SK-N-SH (cell line): ENCODE measurements at regions not wholly inside any gene's neighbourhood (a gene's known extent, or its start where the extent isn't known, plus 50 kb on each side); places are given as distances from the start of the nearest gene placed in this dataset.

ENCODE experiments used
- CTCF ChIA-PET: fragments of 300-600, 350-600 bp; formaldehyde crosslinking; extraction: SDS; loops from one replicate; lab custom pipeline; 2021; lab: Yijun Ruan, JAX
- POLR2A ChIA-PET: fragments of 350-600 bp; sonication (Branson Sonifier 250); formaldehyde crosslinking; extraction: SDS; loops from one replicate; lab custom pipeline; 2020; ENCODE audit warnings: antibody characterized with exemption, inconsistent platforms; lab: Yijun Ruan, JAX
- DNase-seq: peaks from one replicate; pipeline ENCODE4 v3.0.0; 2012
- H2AFZ ChIP-seq: fragments of 200-600 bp; sonication (generic); 2 replicates; pipeline ENCODE4 v1.8.1; 2016; ENCODE audit warnings: antibody characterized with exemption, mild to moderate bottlenecking, low read depth
- H3F3A ChIP-seq: fragments of 200-600 bp; sonication (generic); replicated peaks from 2 replicates; pipeline ENCODE3; 2016; ENCODE audit warnings: antibody characterized with exemption, mild to moderate bottlenecking; ENCODE audit not compliant: insufficient read depth
- H3K27ac ChIP-seq, 2 experiments: fragments of 200-500 bp in 1 of 2; fragments of 200-600 bp in 1 of 2; sonication (Bioruptor generic) in 1 of 2; sonication (generic), shearing (Covaris generic) in 1 of 2; 2 replicates each; pipeline versions ENCODE4 v1.5.1 to v1.6.1; 2014 to 2016; ENCODE audit warnings: low read depth in 2 of 2, inconsistent platforms in 1 of 2, low read length in 1 of 2, mild to moderate bottlenecking in 1 of 2, mixed read lengths in 1 of 2
- H3K27me3 ChIP-seq: fragments of 200-600 bp; sonication (generic), shearing (Covaris generic); 2 replicates; pipeline ENCODE4 v1.6.1; 2016; ENCODE audit warnings: mixed run types; ENCODE audit not compliant: insufficient read depth
- H3K36me3 ChIP-seq, 2 experiments: fragments of 200-500 bp in 1 of 2; fragments of 200-600 bp in 1 of 2; sonication (Bioruptor generic) in 1 of 2; sonication (generic) in 1 of 2; replicated peaks in 1 of 2; 2 replicates each; pipeline versions ENCODE3 to v1.5.1; 2014 to 2016; ENCODE audit warnings: low read length in 1 of 2, mild to moderate bottlenecking in 1 of 2; ENCODE audit not compliant: insufficient read depth in 2 of 2, control insufficient read depth in 1 of 2
- H3K4me1 ChIP-seq, 2 experiments: fragments of 200-500 bp in 1 of 2; fragments of 200-600 bp in 1 of 2; sonication (Bioruptor generic) in 1 of 2; sonication (generic), shearing (Covaris generic) in 1 of 2; 2 replicates each; pipeline versions ENCODE4 v1.5.1 to v1.6.1; 2014 to 2016; ENCODE audit warnings: low read depth in 1 of 2, low read length in 1 of 2, mixed run types in 1 of 2; ENCODE audit not compliant: insufficient read depth in 2 of 2, control insufficient read depth in 1 of 2
- H3K4me2 ChIP-seq: fragments of 200-600 bp; sonication (generic), shearing (Covaris generic); 2 replicates; pipeline ENCODE4 v1.6.1; 2017; ENCODE audit warnings: mixed run types
- H3K4me3 ChIP-seq, 2 experiments: fragments of 200-500 bp in 1 of 2; fragments of 200-600 bp in 1 of 2; sonication (Bioruptor generic) in 1 of 2; sonication (generic), shearing (Covaris generic) in 1 of 2; 2 replicates each; pipeline versions ENCODE4 v1.5.1 to v1.8.1; 2014 to 2016; ENCODE audit warnings: low read depth in 2 of 2, inconsistent platforms in 1 of 2, low read length in 1 of 2, mild to moderate bottlenecking in 1 of 2, mixed read lengths in 1 of 2, moderate library complexity in 1 of 2
- H3K79me2 ChIP-seq: fragments of 200-600 bp; sonication (generic); 2 replicates; pipeline ENCODE4 v1.8.1; 2017; ENCODE audit warnings: mild to moderate bottlenecking; ENCODE audit not compliant: insufficient read depth
- H3K9ac ChIP-seq: fragments of 200-600 bp; sonication (generic); 2 replicates; pipeline ENCODE4 v1.6.1; 2017; ENCODE audit warnings: mixed run types
- H3K9me2 ChIP-seq: fragments of 200-600 bp; sonication (generic); 2 replicates; pipeline ENCODE4 v1.6.1; 2017; ENCODE audit warnings: mixed run types
- H3K9me3 ChIP-seq: fragments of 200-600 bp; sonication (generic); 2 replicates; pipeline ENCODE4 v1.6.1; 2017; ENCODE audit warnings: mixed run types, mild to moderate bottlenecking, moderate library complexity
- H4K20me1 ChIP-seq: fragments of 200-600 bp; sonication (generic); 2 replicates; pipeline ENCODE4 v1.6.1; 2017; ENCODE audit warnings: mild to moderate bottlenecking, mixed run types; ENCODE audit not compliant: insufficient read depth
- ELF1 ChIP-seq: IDR thresholded peaks from 2 replicates; pipeline ENCODE4 v1.4.0; 2012
- EZH2phosphoT487 ChIP-seq: fragments of 200-600 bp; sonication (generic); IDR thresholded peaks from 2 replicates; pipeline ENCODE4 v1.6.1; 2017; ENCODE audit warnings: low read depth, mixed run types, mild to moderate bottlenecking, antibody characterized with exemption, moderate library complexity, borderline replicate concordance
- FOSL2 ChIP-seq: IDR thresholded peaks from 2 replicates; pipeline ENCODE4 v1.4.0; 2012; ENCODE audit warnings: low read depth, mild to moderate bottlenecking, moderate library complexity, borderline replicate concordance
- FOXM1 ChIP-seq: IDR thresholded peaks from 2 replicates; pipeline ENCODE4 v1.4.0; 2012; ENCODE audit warnings: low read depth, mild to moderate bottlenecking
- GATA2 ChIP-seq: sonication (generic); formaldehyde crosslinking; IDR thresholded peaks from 2 replicates; pipeline ENCODE4 v1.5.0; 2020; ENCODE audit warnings: mild to moderate bottlenecking, missing genetic modification reagents
- MEF2A ChIP-seq: IDR thresholded peaks from 2 replicates; pipeline ENCODE4 v1.4.0; 2012; ENCODE audit warnings: low read depth, borderline replicate concordance
- MXI1 ChIP-seq: IDR thresholded peaks from 2 replicates; pipeline ENCODE4 v1.6.1; 2012; ENCODE audit warnings: mild to moderate bottlenecking, low read depth, low read length, improper control_type of control experiment
- RAD21 ChIP-seq: IDR thresholded peaks from 2 replicates; pipeline ENCODE4 v1.6.1; 2012; ENCODE audit warnings: mild to moderate bottlenecking, low read length
- RCOR1 ChIP-seq: fragments of 150-350 bp; IDR thresholded peaks from 2 replicates; pipeline ENCODE4 v1.6.1; 2017; ENCODE audit warnings: antibody characterized with exemption, low read length
- REST ChIP-seq: IDR thresholded peaks from 2 replicates; pipeline ENCODE4 v1.6.1; 2012; ENCODE audit warnings: mild to moderate bottlenecking, low read depth, low read length, moderate library complexity
- SIN3A ChIP-seq: IDR thresholded peaks from 2 replicates; pipeline ENCODE4 v1.6.1; 2012; ENCODE audit warnings: low read depth, mild to moderate bottlenecking, low read length, moderate library complexity, borderline replicate concordance
- SMC3 ChIP-seq: IDR thresholded peaks from 2 replicates; pipeline ENCODE4 v1.6.1; 2012; ENCODE audit warnings: low read depth, low read length, improper control_type of control experiment
- TCF12 ChIP-seq: IDR thresholded peaks from 2 replicates; pipeline ENCODE4 v1.4.0; 2012
- TEAD4 ChIP-seq: IDR thresholded peaks from 2 replicates; pipeline ENCODE4 v1.4.0; 2012; ENCODE audit warnings: mild to moderate bottlenecking, borderline replicate concordance; ENCODE audit not compliant: insufficient read depth
- YY1 ChIP-seq: IDR thresholded peaks from 2 replicates; pipeline ENCODE4 v1.4.0; 2012; ENCODE audit warnings: low read depth, mild to moderate bottlenecking
- ZBTB33 ChIP-seq: IDR thresholded peaks from 2 replicates; pipeline ENCODE4 v1.4.0; 2012; ENCODE audit warnings: low read depth, borderline replicate concordance
- WGBS: methylation state at CpG from one replicate; pipeline ENCODE4 v1.1.6; 2017; ENCODE audit warnings: low lambda C conversion rate; 5-methylcytosine and 5-hydroxymethylcytosine counted together
- TF ChIP-seq, protein P1 (sequence below): fragments of 150-350 bp; IDR thresholded peaks from 2 replicates; pipeline ENCODE4 v1.6.1; 2016; ENCODE audit warnings: mild to moderate bottlenecking, low read depth, low read length
- TF ChIP-seq, protein P2 (sequence below): IDR thresholded peaks from 2 replicates; pipeline ENCODE4 v1.4.0; 2012; ENCODE audit warnings: low read depth

DNA sequence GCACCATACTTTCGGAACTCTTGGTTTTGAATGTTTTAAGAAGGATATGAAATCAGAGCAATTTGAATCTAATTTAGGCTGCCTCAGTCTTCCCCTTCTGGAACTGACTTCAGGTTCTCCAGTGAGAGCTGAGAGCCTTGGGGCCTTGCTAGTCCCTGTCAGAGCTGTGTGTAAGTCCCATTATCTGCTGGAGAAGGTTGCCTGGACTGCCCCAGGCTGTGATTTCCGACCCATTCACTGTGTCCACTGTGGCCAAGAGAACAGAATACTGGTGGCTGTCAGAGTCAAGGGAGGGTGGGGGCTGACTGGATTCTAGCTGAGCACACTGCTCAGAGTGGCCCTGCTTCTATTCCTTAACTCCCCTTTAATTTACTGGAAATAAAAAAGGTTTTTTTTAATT lies 278.0 kb downstream of the KCNS3 start (continued):
- TF ChIP-seq ZBTB33, result no peak
- no peak for TF ChIP-seq RCOR1
- TF ChIP-seq FOXM1, result no peak
- TF ChIP-seq RAD21, result no peak

- no peaks in the 10 kb centered on the region; the same call in 1 of the 2 replicates for H3K27me3 ChIP-seq
- H3K9ac ChIP-seq, result no peak overlapping the region
- no peak overlapping the region for H3K27ac ChIP-seq
- no peaks in the 10 kb centered on the region for H3K9me3 ChIP-seq
- H4K20me1 ChIP-seq, result no peaks in the 10 kb centered on the region
- no peaks in the 10 kb centered on the region for H3K36me3 ChIP-seq
- H3K4me3 ChIP-seq, result no peak overlapping the region
- no peak overlapping the region for H2AFZ ChIP-seq
- no peak overlapping the region for H3K4me2 ChIP-seq
- WGBS, result 7% methylated on average over 2 of the region's 2 CpGs
- TF ChIP-seq MEF2A (no peak), SMC3 (no peak), RCOR1 (no peak), MXI1 (no peak), FOSL2 (no peak), TCF12 (no peak), GATA2 (CRISPR knock-in tag) (no peak), TEAD4 (no peak), ELF1 (no peak), FOXM1 (no peak), SIN3A (no peak), EZH2phosphoT487 (no peak), YY1 (no peak), ZBTB33 (no peak), RAD21 (no peak), REST (no peak)
- TF ChIP-seq, protein P1, sequence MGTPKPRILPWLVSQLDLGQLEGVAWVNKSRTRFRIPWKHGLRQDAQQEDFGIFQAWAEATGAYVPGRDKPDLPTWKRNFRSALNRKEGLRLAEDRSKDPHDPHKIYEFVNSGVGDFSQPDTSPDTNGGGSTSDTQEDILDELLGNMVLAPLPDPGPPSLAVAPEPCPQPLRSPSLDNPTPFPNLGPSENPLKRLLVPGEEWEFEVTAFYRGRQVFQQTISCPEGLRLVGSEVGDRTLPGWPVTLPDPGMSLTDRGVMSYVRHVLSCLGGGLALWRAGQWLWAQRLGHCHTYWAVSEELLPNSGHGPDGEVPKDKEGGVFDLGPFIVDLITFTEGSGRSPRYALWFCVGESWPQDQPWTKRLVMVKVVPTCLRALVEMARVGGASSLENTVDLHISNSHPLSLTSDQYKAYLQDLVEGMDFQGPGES, result no peak
- TF ChIP-seq, protein P2, sequence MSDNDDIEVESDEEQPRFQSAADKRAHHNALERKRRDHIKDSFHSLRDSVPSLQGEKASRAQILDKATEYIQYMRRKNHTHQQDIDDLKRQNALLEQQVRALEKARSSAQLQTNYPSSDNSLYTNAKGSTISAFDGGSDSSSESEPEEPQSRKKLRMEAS, result no peak
- no peaks in the 10 kb centered on the region for H3K9me2 ChIP-seq
- H3F3A ChIP-seq, result no peaks in the 10 kb centered on the region
- H3K4me1 ChIP-seq, result peaks cover 0 to 4% of the 10 kb centered on the region in 2 experiments; a peak in 1 of 4 replicates
- DNase-seq, result no peak
- ChIA-PET POLR2A (no interaction called here), CTCF (interaction anchor here (1.0 to 1.2 kb wide), 3 partner anchors 16 to 299 kb away, joined by 3 to 5 read pairs (median 4); no protein-coding TSS in a partner anchor)
- H3K79me2 ChIP-seq, result no peaks in the 10 kb centered on the region
These were observed 277.5 kb downstream of the KCNS3 start for GRCh38 chr2:18156002-18156401.
